H9 (cell line): ENCODE measurements at regions not wholly inside any gene's neighbourhood (a gene's known extent, or its start where the extent isn't known, plus 50 kb on each side); places are given as distances from the start of the nearest gene placed in this dataset.

Experiments used
- DNase-seq: peaks from one replicate; pipeline ENCODE4 v3.0.0-alpha.2; 2017
- H2AFZ ChIP-seq: one replicate; pipeline ENCODE4 v1.6.1; 2013; ENCODE audit warnings: mild to moderate bottlenecking, low read length, control low read depth, moderate library complexity
- H2AK5ac ChIP-seq: 2 replicates; pipeline ENCODE4 v1.6.1; 2013; ENCODE audit warnings: low read length, control low read depth, mixed read lengths; ENCODE audit not compliant: insufficient read length
- H2BK120ac ChIP-seq: one replicate; pipeline ENCODE4 v1.6.1; 2013; ENCODE audit warnings: low read depth, mild to moderate bottlenecking, low read length, control low read depth, inconsistent platforms; ENCODE audit not compliant: poor library complexity, severe bottlenecking
- H2BK12ac ChIP-seq: 2 replicates; pipeline ENCODE4 v1.6.1; 2013; ENCODE audit warnings: low read length, control low read depth, mixed read lengths, low read depth; ENCODE audit not compliant: insufficient read length
- H2BK15ac ChIP-seq: 2 replicates; pipeline ENCODE4 v1.6.1; 2013; ENCODE audit warnings: low read depth, low read length, control low read depth
- H2BK20ac ChIP-seq: one replicate; pipeline ENCODE4 v1.6.1; 2013; ENCODE audit warnings: low read depth, mild to moderate bottlenecking, low read length, control low read depth, inconsistent platforms; ENCODE audit not compliant: poor library complexity, severe bottlenecking
- H2BK5ac ChIP-seq: 2 replicates; pipeline ENCODE4 v1.6.1; 2013; ENCODE audit warnings: low read length, control low read depth, mixed read lengths; ENCODE audit not compliant: insufficient read length
- H3K14ac ChIP-seq: 2 replicates; pipeline ENCODE4 v1.6.1; 2013; ENCODE audit warnings: low read length, control low read depth; ENCODE audit not compliant: insufficient read depth
- H3K18ac ChIP-seq: 2 replicates; pipeline ENCODE4 v1.6.1; 2013; ENCODE audit warnings: low read depth, mild to moderate bottlenecking, mixed read lengths, low read length, control low read depth; ENCODE audit not compliant: insufficient read length
- H3K23ac ChIP-seq: 2 replicates; pipeline ENCODE4 v1.6.1; 2013; ENCODE audit warnings: low read length, control low read depth, mixed read lengths, low read depth; ENCODE audit not compliant: insufficient read length
- H3K23me2 ChIP-seq: 2 replicates; pipeline ENCODE4 v1.6.1; 2013; ENCODE audit warnings: low read depth, mild to moderate bottlenecking, mixed read lengths, low read length, control low read depth; ENCODE audit not compliant: insufficient read length, poor library complexity, severe bottlenecking
- H3K27ac ChIP-seq: 2 replicates; pipeline ENCODE4 v1.5.1; 2013; ENCODE audit warnings: low read length, control low read depth, mixed read lengths, low read depth; ENCODE audit not compliant: insufficient read length
- H3K27me3 ChIP-seq: 2 replicates; pipeline ENCODE4 v1.6.1; 2013; ENCODE audit warnings: low read length, control low read depth, inconsistent platforms; ENCODE audit not compliant: insufficient read depth
- H3K4ac ChIP-seq: 2 replicates; pipeline ENCODE4 v1.6.1; 2013; ENCODE audit warnings: low read depth, mild to moderate bottlenecking, control low read depth, inconsistent platforms, low read length, moderate library complexity
- H3K4me1 ChIP-seq: 2 replicates; pipeline ENCODE4 v1.6.1; 2013; ENCODE audit warnings: low read length, control low read depth, inconsistent platforms; ENCODE audit not compliant: insufficient read depth
- H3K4me2 ChIP-seq: 2 replicates; pipeline ENCODE4 v1.6.1; 2013; ENCODE audit warnings: low read length, control low read depth, mixed read lengths; ENCODE audit not compliant: insufficient read length, insufficient read depth
- H3K56ac ChIP-seq: 2 replicates; pipeline ENCODE4 v1.6.1; 2013; ENCODE audit warnings: low read depth, mild to moderate bottlenecking, mixed read lengths, low read length, control low read depth; ENCODE audit not compliant: insufficient read length
- H3K79me1 ChIP-seq: 2 replicates; pipeline ENCODE4 v1.6.1; 2013; ENCODE audit warnings: low read depth, mild to moderate bottlenecking, moderate library complexity, low read length, control low read depth, inconsistent platforms; ENCODE audit not compliant: insufficient read depth, poor library complexity, severe bottlenecking
- H3K79me2 ChIP-seq: 2 replicates; pipeline ENCODE4 v1.6.1; 2013; ENCODE audit warnings: low read length, control low read depth, inconsistent platforms; ENCODE audit not compliant: insufficient read depth
- H3K9ac ChIP-seq: 2 replicates; pipeline ENCODE4 v1.6.1; 2013; ENCODE audit warnings: low read length, control low read depth, mixed read lengths; ENCODE audit not compliant: insufficient read length; ENCODE audit errors: extremely low read depth
- H3K9me3 ChIP-seq: one replicate; pipeline ENCODE4 v1.6.1; 2013; ENCODE audit warnings: low read depth, low read length, inconsistent platforms; ENCODE audit not compliant: control insufficient read depth
- H3T11ph ChIP-seq: one replicate; pipeline ENCODE4 v1.6.1; 2013; ENCODE audit warnings: mild to moderate bottlenecking, low read length, control low read depth, inconsistent platforms
- H4K20me1 ChIP-seq: one replicate; pipeline ENCODE4 v1.6.1; 2013; ENCODE audit not compliant: control insufficient read depth, insufficient read length, insufficient read depth
- H4K5ac ChIP-seq: 2 replicates; pipeline ENCODE4 v1.6.1; 2013; ENCODE audit warnings: low read depth, mild to moderate bottlenecking, mixed read lengths, low read length, control low read depth; ENCODE audit not compliant: insufficient read length
- H4K8ac ChIP-seq: replicated peaks from 2 replicates; pipeline ENCODE4 v1.6.1; 2013; ENCODE audit warnings: low read length, control low read depth, mixed read lengths, low read depth; ENCODE audit not compliant: insufficient read length
- H4K91ac ChIP-seq: 2 replicates; pipeline ENCODE4 v1.6.1; 2013; ENCODE audit warnings: low read depth, mild to moderate bottlenecking, moderate library complexity, mixed read lengths, low read length, control low read depth; ENCODE audit not compliant: insufficient read length
- H3K27ac Mint-ChIP-seq, 3 experiments: 2 replicates in 2 of 3; 3 replicates in 1 of 3; pipeline ENCODE4 v1.8.0; 2020 to 2021; ENCODE audit warnings: mixed read lengths in 3 of 3, mild to moderate bottlenecking in 1 of 3, moderate library complexity in 1 of 3
- H3K27me3 Mint-ChIP-seq: 2 replicates; pipeline ENCODE4 v1.8.0; 2021; ENCODE audit warnings: low read depth, mild to moderate bottlenecking, moderate library complexity, mixed read lengths
- H3K36me3 Mint-ChIP-seq, 3 experiments: 2 replicates in 2 of 3; 3 replicates in 1 of 3; pipeline ENCODE4 v1.8.0; 2020 to 2021; ENCODE audit warnings: low read depth in 3 of 3, mixed read lengths in 3 of 3; ENCODE audit not compliant: insufficient read depth in 1 of 3
- H3K4me1 Mint-ChIP-seq, 2 experiments: 2 replicates each; pipeline ENCODE4 v1.8.0; 2020; ENCODE audit warnings: mixed read lengths in 2 of 2
- H3K4me3 Mint-ChIP-seq, 2 experiments: 2 replicates in 1 of 2; 3 replicates in 1 of 2; pipeline ENCODE4 v1.8.0; 2020 to 2021; ENCODE audit warnings: mild to moderate bottlenecking in 2 of 2, mixed read lengths in 2 of 2, moderate library complexity in 1 of 2
- H3K9me3 Mint-ChIP-seq, 2 experiments: 2 replicates in 1 of 2; 3 replicates in 1 of 2; pipeline ENCODE4 v1.8.0; 2020; ENCODE audit warnings: mild to moderate bottlenecking in 2 of 2, mixed read lengths in 2 of 2, moderate library complexity in 1 of 2
- CTCF ChIP-seq: fragments of 200-600 bp; sonication (generic); conservative IDR thresholded peaks from 3 replicates; pipeline ENCODE4 v1.8.0; 2021; ENCODE audit warnings: antibody characterized with exemption, mild to moderate bottlenecking
- WGBS: extraction: QIAGEN DNeasy Blood & Tissue Kit; methylation state at CpG from one replicate; pipeline ENCODE4 v1.1.7; 2013; ENCODE audit warnings: missing lambda C conversion rate, low lambda C conversion rate, mixed read lengths; ENCODE audit not compliant: insufficient read length; ENCODE audit errors: extremely low coverage; 5-methylcytosine and 5-hydroxymethylcytosine counted together

- Mint-ChIP-seq H3K36me3 (0 out of 7 replicates have a peak, but pooled peaks cover 0 to 2% (median 0%) of the 10 kb centered on the region in 3 experiments), H3K4me1 (peaks cover 4 to 16% of the 10 kb centered on the region in 2 experiments), H3K27me3 (no peaks in the 10 kb centered on the region; the same call in 1 of the 2 replicates), H3K27ac (no peak overlapping the region), H3K4me3 (no peak overlapping the region), H3K9me3 (0 out of 5 replicates have a peak, but pooled peaks cover 0 to 2% of the 10 kb centered on the region in 2 experiments)
- H3K18ac ChIP-seq, result no peak overlapping the region
- H2BK120ac ChIP-seq, result no peak overlapping the region
- H2BK20ac ChIP-seq, result no peak overlapping the region
- no peak overlapping the region for H3T11ph ChIP-seq
- no peaks in the 10 kb centered on the region for H3K4me1 ChIP-seq
- H2BK12ac ChIP-seq, result no peak overlapping the region
- DNase-seq, result no peak
- H2AFZ ChIP-seq, result no peak overlapping the region
- H3K79me2 ChIP-seq, result no peaks in the 10 kb centered on the region
- H3K23me2 ChIP-seq, result no peaks in the 10 kb centered on the region
- H3K27ac ChIP-seq, result no peak overlapping the region
- no peak overlapping the region for H3K23ac ChIP-seq
- no peak overlapping the region for H3K14ac ChIP-seq
- TF ChIP-seq CTCF, result no peak
- H4K20me1 ChIP-seq, result no peaks in the 10 kb centered on the region
- WGBS, result no CpG with 5 or more reads among the region's 2 CpGs
- H3K9ac ChIP-seq, result no peak overlapping the region
- H3K79me1 ChIP-seq, result no peaks in the 10 kb centered on the region
- H3K9me3 ChIP-seq, result no peaks in the 10 kb centered on the region
- no peak overlapping the region for H2AK5ac ChIP-seq
- H2BK5ac ChIP-seq, result no peak overlapping the region
- H4K8ac ChIP-seq, result no peak overlapping the region
- no peaks in the 10 kb centered on the region for H3K27me3 ChIP-seq
- no peak overlapping the region for H3K4ac ChIP-seq
- H4K5ac ChIP-seq, result no peak overlapping the region
- H3K56ac ChIP-seq, result no peak overlapping the region
- no peak overlapping the region for H3K4me2 ChIP-seq
- H2BK15ac ChIP-seq, result no peak overlapping the region
- H4K91ac ChIP-seq, result no peak overlapping the region
These were observed 412.9 kb upstream of the RGMA start for GRCh38 chr15:93501946-93502345.
